NCI-H1092 (cell line): ENCODE measurements at regions not wholly inside any gene's neighbourhood (a gene's known extent, or its start where the extent isn't known, plus 50 kb on each side); places are given as distances from the start of the nearest gene placed in this dataset.

Source experiments
- DNase-seq: peaks from one replicate; lab custom pipeline; 2025; lab: John Stamatoyannopoulos, UW

DNA sequence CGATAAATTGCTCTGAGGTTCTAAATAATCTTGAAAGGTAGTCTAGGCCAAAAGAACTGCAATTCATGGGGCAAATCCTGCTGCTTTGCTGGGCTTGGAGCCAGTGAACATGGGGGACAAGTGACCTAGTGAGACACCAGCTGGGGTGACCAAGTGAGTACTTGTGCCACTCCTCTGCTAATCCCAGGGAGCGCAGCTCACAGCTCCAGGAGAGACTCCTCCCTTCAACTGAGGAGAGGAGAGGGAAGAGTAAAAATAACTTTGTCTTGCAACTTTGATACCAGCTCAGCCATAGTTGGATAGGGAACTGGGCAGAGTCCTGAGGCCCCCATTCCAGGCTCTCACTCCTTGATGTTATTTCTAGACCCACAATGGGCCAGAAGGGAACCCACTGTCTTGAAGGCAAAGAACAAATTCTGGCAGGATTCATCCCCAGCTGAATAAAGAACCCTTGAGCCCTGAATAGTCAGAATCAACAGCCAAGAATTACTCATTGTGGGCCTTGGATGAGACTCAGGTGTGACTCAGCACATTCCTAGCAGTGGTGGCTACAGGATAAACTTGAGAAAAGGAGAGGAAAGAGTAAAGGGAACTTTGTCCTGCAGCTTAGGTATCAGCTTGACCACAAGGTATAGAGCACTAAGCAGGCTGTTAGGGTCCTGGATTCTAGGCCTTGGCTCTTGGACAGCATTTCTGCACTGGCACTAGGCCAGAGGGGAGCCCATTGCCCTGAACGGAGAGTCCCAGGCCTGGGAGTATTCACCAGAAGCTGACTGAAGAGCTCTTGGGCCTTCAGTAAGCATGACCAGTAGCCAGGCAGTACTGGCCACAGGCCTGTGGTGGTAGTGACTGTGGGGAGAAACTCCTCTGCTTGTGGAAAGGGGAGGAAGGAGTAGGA lies 288.3 kb upstream of the CDH18 start:
- no peak for DNase-seq

DNA sequence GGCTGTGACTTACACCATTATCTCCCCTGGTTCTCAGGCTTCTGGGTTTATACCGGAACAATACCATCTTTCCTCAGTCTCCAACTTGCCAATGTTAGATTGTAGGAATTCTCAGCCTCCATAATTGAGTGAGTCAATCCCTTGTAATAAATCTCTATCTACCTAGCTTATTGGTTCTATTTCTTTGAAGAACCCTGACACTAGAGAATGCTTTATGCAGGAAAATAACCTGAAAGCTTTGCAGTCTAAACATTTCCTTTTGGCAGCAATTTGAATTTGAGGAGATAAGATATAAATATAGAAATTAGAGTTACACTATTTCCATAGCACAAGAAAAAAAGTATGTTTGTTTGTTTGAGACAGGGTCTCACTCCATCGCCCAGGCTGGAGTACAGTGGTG lies 278.1 kb upstream of the CDH18 start:
- no peak for DNase-seq

GRCh38 chr5:20262896-20263295 lies 274.9 kb upstream of the CDH18 start:
- no peak for DNase-seq

- DNase-seq, result no peak
Measured at GRCh38 chr5:20254748-20255147, 266.7 kb upstream of the CDH18 start.

- DNase-seq, result no peak
Measured at GRCh38 chr5:20248118-20248517, 260.1 kb upstream of the CDH18 start.

DNA sequence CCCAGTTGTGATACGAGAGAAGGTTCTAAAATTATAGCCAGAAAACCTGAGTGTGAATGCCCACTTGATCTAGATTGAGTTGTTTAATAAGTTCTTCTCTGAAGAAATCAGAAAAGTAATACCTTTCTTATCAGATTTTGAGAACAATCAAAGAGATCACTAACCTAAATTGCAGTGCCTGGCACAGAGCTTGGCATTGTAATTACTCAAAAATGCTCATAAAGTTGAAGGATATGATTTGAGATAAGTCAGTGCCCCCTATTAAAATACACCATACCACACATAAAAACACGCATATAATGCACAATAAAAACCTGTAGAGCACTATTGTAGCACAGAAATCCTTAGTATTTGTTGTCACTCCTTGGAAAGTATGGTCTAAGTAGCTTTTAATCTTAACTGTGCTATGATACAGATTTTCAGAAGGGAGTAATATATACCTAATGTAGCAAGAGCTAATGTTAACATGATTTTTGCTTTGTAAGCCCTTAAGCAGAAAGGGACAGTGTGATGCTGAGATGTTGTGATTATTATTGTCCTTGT lies 257.5 kb upstream of the CDH18 start:
- no peak for DNase-seq

DNA sequence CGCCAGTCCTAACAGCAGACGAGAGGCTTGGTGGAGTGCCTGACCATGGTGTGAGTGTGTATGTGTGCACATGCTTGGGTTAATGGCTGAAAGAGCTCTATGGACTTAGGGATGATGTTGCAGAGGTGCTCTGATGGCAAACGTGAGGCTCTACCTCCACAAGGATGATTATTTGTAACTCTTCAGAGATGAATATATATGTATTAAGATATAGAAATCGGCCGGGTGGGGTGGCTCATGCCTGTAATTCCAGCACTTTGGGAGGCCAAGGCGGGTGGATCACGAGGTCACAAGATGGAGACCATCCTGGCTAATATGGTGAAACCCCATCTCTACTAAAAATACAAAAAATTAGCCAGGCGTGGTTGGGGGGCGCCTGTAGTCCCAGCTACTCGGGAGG lies 253.4 kb upstream of the CDH18 start:
- DNase-seq, result no peak

DNA sequence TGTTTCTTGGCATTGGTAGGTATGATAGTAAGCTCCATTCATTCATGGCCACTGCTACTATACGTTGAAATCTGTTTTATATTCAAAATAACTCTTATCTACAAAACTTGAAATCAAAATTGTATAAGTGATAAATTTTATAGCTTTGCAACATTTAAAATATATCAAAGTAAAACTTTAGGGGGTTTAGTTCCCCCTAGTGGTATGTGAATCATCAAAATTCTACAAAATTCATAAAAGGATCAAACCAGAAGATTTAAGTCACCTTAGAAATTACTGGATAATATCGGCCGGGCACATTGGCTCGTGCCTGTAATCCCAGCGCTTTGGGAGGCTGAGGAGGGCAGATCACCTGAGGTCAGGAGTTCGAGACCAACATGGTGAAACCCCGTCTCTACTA lies 243.0 kb upstream of the CDH18 start:
- no peak for DNase-seq

DNA sequence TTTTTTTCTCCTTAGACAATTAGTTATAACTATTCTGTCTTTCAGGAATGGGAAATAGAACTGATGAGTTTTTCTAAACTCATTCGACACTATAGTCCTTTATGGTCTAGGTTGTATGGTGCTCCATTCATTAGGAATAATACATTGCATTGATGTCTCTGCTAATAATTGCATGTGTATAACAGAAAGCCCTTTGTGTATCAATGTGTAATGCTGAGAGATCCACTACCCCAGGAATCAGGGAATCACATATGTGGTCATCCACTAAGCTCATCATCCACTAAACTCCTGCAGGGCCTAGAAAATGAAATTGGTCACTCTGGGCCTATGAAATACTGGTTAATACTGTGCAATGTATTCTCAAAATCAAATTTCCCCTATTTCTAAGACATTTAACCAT lies 242.0 kb upstream of the CDH18 start:
- no peak for DNase-seq

GRCh38 chr5:20229303-20230005 lies 241.5 kb upstream of the CDH18 start:
- DNase-seq, result peak; percentile 4

GRCh38 chr5:20224966-20225365 lies 237.0 kb upstream of the CDH18 start:
- DNase-seq, result no peak

GRCh38 chr5:20224046-20224445 lies 236.0 kb upstream of the CDH18 start:
- no peak for DNase-seq

DNA sequence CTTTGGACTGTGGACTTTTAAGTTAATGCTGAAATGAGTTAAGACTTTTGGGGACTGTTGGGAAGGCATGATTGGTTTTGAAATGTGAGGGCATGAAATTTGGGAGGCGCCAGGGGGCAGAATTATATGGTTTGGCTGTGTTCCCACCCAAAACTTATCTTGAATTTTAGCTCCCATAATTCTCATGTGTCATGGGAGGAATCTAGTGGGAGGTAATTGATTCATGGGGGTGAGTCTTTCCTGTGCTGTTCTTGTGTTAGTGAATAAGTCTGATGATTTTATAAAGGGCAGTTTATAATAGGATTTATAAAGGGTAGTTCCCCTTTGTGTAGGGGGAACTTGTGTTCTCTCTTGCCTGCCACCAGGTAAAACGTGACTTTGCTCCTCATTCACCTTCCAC lies 235.5 kb upstream of the CDH18 start:
- DNase-seq, result no peak

DNA sequence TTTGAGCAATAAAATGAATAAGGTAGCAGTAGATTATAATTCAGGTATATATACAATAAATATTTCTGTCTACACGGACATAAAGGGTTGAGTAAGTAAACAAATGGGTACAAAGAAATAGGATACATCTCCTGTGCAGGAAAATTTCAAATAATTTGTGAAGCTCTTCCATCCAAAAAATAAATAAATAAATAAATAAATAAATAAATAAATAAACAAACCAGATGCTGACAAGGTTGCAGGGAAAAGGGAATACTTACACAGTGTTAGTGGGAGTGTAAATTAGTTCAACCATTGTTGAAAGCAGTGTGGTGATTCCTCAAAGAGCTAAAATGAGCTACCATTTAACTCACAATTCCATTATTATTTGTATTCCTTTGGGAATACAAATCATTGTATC lies 227.3 kb upstream of the CDH18 start:
- no peak for DNase-seq

GRCh38 chr5:20213803-20214202 lies 225.8 kb upstream of the CDH18 start:
- no peak for DNase-seq

- no peak for DNase-seq
Measured at GRCh38 chr5:20212701-20213100, 224.7 kb upstream of the CDH18 start.

DNA sequence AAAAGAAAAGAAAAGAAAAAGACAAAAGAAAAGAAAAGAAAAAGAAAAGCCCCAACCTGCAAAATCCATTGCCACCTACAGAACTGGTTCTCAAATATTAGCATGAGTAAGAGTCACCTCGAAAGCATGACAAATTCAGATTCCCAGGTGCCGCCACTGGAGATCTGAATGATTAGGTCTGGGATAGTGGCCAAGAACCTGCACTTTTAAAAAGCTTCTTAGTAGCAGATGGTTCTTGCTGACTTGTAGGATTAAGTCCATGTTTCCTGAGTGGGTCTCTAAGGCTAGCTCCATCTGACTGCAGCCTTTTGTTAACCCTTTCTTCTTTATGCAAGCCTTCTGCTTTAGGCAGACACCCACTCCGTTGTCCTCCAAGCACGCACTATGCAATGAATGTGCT lies 178.5 kb upstream of the CDH18 start:
- DNase-seq, result no peak

GRCh38 chr5:20158006-20158405 lies 170.0 kb upstream of the CDH18 start:
- no peak for DNase-seq

DNA sequence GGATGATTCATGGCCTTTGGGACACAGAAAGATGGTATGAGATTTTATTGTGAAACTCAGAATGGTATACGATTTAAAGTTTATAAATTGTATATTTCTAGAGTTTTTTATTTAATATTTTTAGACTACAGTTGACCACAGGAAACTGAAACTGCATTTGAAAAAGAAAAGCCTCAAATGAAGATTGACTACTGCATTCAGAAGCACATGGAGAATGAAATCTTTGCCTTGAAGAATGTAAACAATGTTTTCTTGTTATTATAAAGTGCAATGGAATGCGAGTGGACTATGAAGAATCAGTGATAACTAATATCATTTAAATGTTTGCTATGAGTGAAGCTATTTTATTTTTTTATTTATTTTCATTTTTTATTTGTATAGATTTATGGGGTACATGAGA lies 169.1 kb upstream of the CDH18 start:
- DNase-seq, result no peak

- DNase-seq, result no peak
Measured at GRCh38 chr5:20145240-20145639, 157.2 kb upstream of the CDH18 start.

GRCh38 chr5:20129501-20129900 lies 141.5 kb upstream of the CDH18 start:
- no peak for DNase-seq

GRCh38 chr5:20128343-20128742 lies 140.3 kb upstream of the CDH18 start:
- DNase-seq, result no peak

GRCh38 chr5:20114526-20114925 lies 126.5 kb upstream of the CDH18 start:
- DNase-seq, result no peak
